Fibroblast of skin of left quadriceps (primary cell): ENCODE measurements at regions not wholly inside any gene's neighbourhood (a gene's known extent, or its start where the extent isn't known, plus 50 kb on each side); places are given as distances from the start of the nearest gene placed in this dataset.
A peak's percentile ranks its signal among the peaks of the same experiment; 100 is the strongest.

Experiments
- DNase-seq, 2 experiments: peaks; one replicate each; pipeline ENCODE4 v3.0.0-alpha.2; 2013; ENCODE audit warnings: low read depth in 2 of 2

DNA sequence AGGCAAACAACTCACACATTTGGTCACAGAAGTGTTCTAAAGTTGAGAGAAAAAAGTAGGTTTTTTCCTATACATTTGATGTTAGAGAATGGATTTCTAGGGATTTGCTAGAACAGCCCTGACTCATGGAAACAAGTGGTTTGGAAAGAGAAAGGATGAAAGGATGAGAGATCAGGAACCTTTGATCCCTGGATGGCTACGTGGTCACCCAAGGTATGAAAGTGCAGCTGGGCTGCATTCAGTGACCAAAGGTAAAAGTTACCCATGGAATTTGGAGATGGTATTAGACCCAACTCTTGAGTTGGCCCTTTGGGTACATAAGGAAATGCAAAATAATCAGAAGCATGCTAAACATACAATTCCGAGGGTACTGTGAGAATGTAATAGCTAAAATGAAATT, 61.3 kb upstream of the SPIN1 start:
- no peak for DNase-seq

DNA sequence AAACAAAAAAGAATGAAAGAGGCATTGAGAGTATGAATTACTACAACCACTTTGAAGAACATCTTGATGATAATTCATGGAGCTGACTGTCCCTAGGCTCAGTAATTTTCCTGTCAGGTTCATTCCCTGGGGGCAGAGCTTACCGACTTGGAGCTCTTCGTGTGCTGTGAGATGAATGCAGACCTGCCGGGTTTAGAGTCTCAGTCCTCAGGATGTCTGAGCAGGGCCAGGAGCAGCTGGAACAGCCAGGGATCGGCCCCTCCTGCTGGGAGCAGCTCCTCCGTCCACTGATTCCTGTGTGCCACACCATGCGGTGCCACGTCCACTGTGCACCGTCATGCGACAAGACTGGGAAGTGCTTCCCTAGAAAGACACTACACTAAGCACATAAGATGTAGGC, 62.2 kb upstream of the SPIN1 start:
- DNase-seq, result no peak

DNA sequence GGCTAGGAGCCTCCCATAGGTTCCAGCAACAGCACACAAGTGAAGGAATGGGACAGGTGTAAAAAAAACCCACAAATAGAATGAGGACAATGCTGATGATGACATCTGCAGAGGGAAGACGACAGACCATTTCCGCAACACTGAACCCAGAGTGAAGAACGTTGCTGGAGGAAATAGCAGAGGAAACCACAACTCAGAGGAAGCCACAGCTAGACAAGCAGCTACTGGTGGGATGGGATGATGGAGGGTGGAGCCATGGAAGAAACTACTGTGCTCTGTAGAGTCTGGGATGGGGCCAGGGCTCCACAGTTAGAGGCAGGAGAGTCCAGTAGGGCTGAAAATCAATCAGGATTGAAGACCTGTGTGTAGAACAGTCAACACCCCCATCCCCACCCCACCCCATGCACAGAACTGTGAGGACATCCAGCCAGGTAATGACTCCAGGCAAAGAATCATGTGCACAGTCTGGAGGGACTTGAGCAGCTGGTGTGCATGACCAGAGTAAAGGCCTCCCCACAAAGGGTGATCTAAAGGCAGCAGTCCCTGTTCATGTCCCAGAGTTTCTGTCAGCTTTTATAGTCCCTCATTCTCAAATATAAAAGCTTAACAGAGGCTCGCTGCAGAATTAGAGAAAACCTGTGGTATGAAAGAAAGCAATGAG, 65.2 kb upstream of the SPIN1 start:
- DNase-seq, result peak; percentile 10 to 13

DNA sequence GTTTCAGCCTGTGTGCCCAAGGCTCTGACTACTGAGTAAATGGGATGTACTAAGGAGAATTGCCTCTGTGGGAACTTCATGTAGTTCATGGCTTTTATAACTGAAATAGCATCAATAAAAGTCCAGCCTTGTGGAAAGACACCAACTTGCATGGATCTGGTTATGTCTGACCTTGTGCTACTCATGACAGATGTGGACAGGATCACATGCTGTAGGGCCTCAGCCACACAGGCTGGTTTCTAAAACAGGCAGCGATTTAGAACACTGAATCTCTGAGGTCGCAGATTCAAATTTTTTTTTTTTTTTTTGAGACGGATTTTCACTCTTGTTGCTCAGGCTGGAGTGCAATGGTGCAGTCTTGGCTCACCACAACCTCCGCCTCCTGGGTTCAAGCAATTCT, 66.5 kb upstream of the SPIN1 start:
- DNase-seq, result no peak

DNA sequence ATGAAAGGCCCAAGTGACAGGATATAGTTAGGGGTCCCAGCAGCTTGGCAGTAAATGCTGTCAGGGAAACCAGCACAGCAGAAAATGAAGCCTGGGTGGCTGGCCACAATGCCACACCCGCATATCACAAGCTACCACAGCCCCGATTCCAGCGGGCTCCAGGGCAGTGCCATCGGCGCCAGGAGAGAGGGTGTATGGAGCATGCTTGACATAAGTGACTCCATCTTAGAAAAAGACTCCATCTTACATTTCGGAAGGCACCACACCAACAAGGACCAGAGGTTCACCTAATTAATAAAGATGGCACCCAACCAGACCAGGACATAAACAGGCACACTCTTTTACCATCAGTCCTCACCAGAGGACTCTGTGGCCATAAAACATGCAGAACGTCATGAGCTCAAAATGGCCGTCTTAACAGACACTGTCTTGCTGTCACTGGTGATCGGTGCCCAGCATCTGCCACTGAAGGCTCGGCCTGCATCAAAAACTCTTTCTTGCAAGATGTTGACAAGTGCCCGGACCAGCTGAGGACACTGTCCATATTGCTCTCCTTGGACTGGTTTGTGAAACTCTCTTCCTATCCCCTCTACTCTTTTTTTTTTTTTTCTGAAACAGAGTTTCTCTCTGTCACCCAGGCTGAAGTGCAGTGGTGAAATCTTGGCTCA, 67.4 kb upstream of the SPIN1 start:
- DNase-seq, result no peak

DNA sequence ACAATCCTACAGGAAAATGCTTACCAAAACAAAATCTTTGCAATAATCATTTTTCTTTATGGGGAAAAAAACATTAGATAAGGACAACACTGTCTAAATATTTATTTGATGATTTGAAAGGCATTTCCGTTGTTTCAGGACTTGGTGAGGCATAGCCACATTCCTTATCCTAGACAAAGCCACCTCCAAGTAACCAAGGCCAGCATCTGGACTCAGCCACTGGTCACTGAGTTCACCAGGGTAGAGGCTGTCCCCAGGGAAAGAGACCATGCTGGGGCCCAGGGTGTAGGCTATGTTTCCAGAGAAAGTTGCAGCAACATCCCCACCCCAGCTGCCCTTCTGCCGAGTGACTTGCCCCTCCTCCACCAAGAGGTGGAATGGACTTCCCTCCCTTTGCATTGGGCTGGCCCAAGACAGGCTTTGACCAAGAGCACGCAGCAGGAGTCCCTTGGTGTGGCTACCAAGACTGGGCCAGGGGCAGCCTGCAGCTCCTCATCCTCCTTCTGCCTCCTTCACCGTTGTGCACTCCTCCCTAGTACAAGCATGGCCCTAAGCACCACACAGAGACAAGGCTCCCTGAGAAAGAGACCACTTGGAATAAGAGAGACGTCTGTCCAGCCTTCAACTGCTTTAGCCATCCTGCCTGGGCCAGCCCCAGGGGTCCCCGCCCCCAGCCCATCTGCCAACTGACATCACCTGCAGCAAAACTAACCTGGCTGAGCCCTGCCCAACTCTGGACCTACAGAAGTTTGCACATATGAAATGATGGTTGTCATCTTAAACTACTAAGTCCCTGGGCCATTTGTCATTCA, 68.1 kb upstream of the SPIN1 start:
- no peak for DNase-seq

DNA sequence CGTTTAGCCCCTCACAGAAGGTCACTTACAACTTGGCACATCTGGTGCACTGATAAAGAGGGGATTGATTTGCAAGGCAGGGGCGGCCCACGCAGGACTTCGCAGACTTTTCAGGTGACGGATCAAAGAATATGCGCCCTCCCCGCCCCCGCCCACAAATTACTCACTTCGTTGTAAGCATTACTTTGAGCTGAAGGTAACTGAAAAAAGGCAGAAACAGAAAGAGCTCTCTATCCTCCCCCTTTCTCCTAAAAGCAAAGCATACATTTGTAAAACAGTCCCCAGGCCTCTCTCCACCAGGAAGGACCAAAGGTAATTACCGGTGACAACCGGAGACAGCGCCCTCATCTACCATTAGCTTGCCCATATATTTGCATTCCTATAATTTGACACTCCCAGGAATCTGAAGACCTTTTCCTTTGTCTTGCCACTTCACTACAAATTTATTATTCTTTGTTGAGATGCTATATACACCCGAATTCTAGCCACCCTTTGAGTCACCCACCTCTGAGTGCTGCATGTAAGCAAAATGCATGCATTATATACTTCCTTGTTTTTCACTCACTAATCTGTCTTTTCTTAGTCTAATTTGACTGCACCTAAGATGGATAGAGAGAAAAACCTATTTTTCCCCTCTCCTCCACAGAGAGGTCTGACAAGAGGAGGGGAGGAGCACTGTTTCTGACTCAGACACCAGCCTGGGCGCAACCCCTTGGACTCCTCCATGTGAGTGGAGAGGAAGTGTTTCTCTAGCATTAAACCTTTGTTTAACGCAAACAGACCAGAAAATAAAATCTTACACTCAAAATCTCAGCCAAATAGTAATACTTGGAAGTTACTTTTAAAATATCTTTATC, 74.7 kb upstream of the SPIN1 start:
- no peak for DNase-seq

DNA sequence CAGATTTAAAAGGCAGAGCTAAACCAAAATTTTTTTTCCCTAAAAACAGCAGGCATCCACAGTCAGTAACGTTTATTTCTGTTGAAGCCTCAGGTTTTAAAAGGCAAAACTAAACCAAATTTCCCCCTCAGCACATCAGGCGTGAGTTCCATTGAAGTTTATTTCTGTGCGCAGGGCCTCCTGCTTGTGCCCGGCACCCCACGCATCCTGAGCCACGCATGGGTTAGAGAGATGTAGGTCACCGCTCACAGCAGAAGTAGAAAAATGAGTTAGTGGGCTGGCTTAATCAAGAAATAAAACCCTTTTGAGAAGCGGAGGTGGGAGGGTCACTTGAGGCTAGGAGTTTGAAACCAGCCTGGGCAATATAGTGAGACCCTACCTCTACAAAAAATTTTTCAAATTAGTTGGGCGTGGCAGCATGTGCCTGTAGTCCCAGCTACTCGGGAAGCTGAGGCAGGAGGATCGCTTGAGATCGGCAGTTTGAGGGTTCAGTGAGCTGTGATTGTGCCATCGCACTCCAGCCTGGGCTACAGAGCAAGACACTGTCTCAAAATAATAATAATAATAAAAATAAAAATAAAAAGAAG, 75.6 kb upstream of the SPIN1 start:
- no peak for DNase-seq

DNA sequence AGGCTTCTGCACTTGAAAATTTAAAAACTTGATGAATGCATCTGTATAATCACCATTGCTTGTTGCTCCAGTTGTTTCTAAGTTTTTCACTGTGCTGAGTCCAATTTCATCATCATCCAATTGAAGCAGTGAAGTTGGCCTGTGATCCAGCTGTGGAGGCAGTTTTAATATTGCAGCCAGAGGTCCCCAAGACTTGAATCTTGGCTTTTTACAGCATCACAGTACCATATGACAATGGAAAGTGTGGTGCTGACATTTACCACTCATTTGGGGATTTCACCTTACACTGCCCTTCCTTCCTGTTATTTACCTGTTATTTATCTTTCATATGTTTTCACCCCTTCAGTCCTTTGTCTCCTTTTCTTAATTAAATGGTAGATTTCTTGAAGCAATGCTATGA, 76.2 kb upstream of the SPIN1 start:
- no peak for DNase-seq

DNA sequence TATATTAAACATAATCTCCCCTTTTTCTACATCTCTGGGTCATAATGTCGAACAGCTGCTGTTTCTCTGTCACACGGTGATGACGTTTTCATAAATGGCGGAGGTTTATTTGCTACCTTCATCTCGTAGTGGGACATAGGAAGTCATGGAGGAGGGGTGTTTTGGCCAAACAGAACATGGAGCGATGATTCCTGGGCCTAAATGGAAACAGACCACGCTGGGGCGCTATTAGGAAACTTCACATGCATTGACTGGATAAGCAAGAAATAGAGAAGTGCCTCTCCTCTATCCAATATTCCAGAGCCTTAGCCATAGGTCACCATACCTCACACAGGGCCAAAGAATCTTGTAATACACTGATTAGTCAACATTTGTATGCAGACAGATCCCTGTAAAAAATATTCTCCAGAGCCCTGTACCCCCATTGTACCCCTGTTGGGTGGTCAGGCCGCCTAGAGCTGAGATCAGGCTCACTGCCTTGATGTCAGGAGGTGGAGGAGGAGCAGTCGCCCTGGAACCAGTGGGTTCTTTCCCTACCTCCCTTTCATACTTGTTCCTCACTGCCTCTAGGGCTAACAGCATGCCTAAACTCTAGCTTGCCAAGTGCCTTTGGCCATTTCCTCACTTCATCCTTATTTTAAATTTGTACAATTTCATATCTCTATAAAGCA, 77.8 kb upstream of the SPIN1 start:
- DNase-seq, result no peak

DNA sequence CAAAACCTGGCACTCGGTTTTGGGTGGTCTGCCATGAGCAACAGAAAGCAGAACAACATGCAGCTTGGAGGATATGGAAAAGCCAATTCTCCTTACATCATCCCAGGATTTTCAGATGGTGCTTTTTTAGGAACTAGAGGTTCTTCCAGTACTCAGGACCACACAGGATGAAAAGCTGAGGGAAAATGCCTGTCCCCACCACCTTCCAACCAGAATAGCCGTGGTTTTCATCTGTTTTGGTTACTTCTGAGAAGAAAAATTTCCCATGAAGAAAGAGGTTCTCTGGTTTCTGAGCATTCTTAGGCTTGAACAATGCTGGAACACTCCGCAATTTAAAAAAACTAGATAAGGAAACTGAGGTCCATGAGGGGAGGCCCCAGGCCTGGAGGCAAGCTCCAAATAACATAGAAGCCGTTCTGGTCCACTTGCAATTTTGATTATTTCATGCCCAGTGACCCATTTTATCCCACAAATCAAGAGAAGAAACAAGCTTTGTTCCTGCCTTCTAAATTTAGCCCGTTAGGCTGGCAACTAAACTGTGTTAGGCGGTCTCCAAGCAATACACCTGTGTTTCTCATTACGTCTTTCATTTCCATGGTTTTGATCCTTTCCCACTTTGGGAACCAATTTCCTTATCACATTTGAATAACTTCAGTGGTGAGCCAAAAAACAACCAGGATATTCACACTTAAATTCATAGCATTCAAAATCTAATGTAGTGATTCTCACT, 79.2 kb upstream of the SPIN1 start:
- no peak for DNase-seq

DNA sequence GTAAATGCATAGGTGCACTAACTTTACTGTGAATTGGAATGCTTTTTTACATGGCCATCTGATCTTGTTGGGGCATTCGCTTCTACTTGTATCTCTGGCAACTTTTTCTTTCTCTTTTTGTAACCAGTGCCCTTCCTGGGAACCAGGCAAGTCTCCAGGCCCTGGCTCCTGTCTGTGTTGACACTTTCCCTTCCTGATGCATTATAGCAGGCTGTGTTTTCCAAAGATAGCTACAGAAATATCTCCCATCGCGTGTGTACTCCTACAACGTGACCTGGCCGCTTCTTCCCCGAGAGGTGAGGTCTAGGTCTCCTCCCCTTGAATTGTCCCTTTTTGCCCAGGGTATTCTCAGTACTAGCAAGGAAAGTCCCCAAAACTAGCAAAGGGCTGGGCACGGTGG, 81.1 kb upstream of the SPIN1 start:
- no peak for DNase-seq

DNA sequence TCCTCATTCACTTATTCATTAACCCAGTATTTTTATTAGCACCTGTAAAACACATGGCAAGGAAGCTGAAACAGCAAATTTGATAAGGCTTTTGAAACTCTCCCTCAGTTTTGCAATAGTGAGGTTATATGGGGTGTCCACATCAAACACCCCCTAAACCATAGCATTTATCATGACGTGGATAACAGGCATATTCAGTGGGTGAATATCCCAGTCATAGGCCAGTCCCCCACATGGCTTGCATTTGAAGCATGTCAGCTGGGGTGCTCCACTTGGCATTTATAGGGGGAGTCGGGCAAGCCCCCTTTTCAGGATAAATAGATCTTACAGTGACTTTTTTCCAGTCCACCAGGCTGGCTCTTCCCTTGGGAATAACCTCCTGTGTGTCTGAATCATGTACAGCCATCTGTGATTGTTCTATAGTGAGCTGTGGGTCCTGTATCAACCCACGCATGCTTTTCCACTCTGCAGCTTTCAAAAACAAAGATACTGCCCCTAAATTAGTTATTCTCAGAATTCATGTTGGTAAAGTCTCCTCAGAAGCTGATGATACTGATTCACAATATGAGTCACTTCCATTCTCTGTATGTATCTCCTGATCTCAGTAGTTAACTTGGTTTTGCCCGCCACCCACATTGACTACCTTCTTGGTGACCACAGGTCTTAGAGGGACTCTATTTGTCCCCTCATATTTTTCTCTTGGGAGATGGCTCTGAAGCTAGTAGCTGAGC, 84.4 kb upstream of the SPIN1 start:
- no peak for DNase-seq

DNA sequence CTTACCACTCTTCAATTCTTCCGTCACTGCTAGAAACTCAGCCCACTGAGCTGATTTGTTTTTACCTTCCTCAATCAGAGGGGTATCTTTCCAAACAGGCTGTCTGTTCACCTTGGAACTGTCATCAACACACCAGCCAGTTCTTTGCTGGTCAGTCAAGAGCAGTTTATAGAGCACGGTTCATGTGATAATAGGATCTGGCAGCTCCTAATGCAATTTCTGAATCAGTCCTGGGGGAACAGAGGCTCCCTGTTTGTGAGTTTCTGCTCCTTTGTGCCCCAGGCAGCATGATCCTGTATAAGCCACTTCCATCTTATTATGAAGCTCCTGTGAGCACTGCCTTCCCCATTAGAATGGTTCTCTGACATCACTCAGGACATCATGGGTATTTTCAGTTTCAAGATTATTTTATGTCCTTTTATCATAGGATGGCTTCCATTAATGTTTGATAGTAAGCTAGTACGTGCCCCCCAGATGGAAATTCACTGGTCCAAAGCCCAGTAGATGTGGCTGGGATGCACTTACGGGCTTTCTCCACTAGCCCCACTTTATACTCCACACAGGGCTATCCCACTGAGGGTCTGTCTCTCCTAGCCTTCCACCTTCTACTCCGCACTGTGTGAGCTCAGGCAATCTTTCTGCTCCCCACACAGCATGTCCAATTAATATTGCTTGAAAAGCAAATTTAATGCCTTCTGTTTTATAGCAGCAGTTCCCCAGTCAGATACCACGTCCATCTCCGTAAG, 85.5 kb upstream of the SPIN1 start:
- no peak for DNase-seq

DNA sequence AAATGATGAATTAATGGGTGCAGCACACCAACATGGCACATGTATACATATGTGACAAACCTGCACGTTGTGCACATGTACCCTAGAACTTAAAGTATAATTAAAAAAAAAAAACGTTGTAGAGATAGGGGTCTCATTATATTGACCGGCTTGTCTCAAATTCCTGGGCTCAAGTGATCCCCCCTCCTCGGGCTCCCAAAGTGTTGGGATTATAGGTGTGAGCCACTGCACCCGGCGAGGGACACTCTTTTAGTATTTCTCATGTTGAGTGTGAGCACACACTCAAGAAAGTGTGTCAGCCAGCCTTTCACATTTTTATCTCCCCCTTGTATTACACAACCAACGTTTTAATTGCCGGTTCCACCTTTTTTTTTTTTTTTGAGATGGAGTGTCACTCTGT, 87.7 kb upstream of the SPIN1 start:
- no peak for DNase-seq

DNA sequence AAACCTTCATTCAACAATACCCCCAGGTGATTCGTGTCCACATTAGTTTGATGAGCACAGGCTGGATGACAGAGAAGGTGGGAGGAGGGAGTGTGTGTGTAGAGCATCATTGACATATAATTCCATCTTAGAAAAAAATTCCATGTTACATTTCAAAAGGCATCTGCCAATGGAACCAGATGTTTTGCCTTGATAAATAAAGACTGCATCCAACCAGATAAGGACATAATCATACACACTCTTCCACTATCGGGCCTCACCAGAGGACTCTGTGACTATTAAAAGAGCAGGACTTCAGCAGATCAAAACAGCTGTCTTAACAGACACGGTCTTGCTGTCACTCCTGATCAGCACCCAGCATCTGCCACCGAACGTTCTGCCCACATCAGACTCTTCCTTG, 96.4 kb upstream of the SPIN1 start:
- DNase-seq, result no peak

DNA sequence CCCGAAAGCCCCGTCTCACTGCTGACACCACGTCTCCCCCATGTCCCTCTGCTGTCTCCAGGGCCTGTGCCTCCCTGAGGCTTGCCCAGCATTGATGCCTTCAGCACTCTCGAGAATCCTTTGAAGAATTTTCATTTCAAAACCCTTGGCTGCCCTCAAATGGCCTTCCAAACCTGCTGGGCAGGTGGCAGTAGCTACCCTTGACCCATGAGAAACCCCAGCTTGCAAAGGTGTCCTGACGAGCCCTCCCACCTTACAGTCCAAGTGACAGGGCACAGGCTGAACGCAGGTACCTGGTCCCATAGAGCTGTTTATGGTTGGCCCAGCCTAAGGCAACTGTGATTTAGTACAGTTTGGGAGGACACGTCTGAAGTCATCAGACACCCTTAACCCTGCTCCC, 97.2 kb upstream of the SPIN1 start:
- no peak for DNase-seq

DNA sequence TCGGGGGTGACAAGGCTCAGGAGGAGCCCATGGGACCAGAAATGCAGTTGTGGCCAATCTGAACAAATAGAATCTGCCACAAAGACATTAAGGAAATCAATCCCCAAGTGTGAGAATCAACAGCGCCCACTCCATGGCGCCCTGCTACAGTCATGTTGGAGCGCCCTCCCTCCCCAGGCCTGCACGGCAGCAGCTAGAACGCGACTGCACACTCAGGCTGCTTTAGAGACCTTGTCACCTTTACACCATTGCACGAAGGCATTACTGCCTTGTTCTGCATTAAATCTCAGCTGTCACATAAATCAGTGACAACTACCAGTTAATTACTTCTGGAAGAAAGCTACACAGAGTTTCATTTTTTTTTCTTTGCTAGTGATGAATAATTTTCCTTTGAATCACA, 98.7 kb upstream of the SPIN1 start:
- no peak for DNase-seq

DNA sequence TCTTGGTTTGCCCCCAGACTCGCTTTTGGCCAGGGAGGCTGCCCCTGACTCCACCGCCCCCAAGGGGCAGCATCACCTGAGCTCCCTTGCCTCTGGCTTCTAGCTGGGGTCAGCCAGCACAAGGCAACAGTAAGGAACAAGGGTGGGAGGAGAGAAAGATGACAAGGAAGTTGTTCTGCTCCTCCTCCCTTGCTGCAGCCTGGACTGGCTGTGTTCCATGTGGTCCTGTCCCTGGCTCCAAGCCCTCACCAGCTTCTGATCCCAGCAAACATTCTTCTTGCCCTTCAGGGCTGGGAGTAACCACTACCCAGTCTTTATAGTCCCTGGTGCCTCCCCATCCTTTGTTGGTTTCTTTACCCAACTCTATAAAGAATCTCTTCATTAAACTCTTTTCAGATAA, 100.3 kb upstream of the SPIN1 start:
- DNase-seq, result no peak
